GM04503 (cell line): ENCODE measurements at regions not wholly inside any gene's neighbourhood (a gene's known extent, or its start where the extent isn't known, plus 50 kb on each side); places are given as distances from the start of the nearest gene placed in this dataset.

Experiments used
- DNase-seq: peaks from one replicate; pipeline ENCODE4 v3.0.0-alpha.2; 2012; ENCODE audit warnings: low read depth

- DNase-seq = no peak
Observed at GRCh38 chr4:126843492-126844067, 789.2 kb upstream of the INTU start.

GRCh38 chr4:126850286-126850685 is 782.5 kb upstream of the INTU start:
- peak; percentile 90 for DNase-seq

DNA sequence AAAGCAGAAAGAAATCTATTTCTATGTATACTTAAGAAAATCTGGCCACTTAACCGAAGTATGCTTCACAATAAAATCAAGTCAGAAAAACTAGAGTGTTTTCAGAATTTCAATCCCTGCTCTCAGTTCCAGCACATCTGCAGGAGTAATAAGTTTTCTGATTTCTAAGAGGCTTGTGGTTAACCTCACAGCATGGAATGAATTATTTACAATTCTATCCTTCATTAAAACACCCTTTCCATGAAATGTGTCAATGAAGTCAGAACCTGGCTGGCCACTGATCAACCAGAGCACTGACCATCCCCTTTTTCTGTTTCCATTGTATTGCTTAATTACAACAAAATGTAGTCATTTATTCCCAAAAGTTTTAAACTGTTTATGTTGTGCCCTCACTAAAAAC is 781.4 kb upstream of the INTU start:
- DNase-seq = peak; percentile 44

GRCh38 chr4:126853715-126854114 is 779.0 kb upstream of the INTU start:
- DNase-seq = no peak

- no peak for DNase-seq
Observed at GRCh38 chr4:126856906-126857305, 775.9 kb upstream of the INTU start.

DNA sequence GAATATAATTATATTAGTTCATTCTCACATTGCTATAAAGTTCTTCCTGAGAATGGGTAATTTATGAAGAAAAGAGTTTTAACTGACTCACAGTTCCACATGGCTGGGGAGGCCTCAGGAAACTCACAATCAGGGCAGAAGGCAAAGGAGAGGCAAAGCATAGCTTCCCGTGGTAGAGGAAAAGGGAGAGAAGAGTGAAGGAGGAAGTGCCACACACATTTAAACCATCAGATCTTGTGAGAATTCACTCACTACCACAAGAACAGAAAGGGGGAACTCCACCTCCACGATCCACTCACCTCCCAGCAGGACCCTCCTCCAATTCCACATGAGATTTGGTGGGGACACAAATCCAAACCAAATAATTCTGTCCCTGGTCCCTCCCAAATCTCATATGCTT is 773.4 kb upstream of the INTU start:
- DNase-seq = no peak

- DNase-seq = no peak
Observed at GRCh38 chr4:126859872-126860271, 772.9 kb upstream of the INTU start.

DNA sequence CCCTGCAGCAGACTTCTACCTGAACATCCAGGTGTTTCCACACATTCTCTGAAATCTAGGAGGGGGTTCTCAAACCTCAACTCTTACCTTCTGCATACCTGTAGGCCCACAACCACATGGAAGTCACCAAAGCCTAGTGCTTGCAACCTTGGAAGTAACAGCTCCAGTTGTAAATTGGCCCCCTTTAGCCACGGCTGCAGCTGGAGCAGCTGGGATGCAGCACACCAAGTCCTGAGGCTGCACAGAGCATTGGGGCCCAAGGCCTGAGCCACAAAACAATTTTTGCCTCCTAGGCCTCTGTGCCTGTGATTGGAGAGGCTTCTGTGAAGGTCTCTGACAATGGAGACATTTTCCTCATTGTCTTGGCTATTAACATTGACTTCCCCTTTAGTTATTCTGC is 772.4 kb upstream of the INTU start:
- DNase-seq = no peak

DNA sequence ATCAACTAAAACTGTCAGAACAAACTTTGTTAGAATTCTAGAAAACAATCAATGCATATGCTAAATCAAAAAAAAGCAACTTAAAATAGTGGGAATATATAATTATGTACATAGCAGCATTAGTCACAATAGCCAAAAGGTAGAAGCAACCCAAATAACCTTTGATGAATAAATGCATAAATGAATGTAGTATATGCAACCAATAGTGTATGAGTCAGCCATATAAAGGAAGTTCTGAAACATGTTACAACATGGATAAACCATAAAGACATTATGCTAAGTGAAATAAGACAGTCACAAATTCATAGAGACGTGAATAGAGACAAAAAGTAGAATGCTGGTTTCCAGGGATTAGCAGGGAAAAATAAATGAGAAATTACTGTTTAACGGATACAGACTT is 762.8 kb upstream of the INTU start:
- no peak for DNase-seq

- DNase-seq = no peak
Observed at GRCh38 chr4:126871810-126872209, 760.9 kb upstream of the INTU start.

DNA sequence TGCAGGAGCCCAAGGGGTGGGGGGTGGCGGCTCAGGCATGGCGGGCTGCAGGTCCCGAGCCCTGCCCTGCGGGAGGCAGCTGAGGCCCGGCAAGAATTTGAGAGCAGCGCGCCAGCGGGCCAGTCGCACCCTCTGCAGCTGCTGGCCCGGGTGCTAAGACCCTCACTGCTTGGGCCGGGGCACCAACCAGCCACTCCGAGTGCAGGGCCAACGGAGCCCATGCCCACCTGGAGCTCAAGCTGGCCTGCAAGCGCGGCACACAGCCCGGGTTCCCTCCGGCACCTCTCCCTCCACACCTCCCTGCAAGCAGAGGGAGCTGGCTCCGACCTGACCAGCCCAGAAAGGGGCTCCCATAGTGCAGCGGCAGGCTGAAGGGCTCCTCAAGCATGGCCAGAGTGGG is 758.2 kb upstream of the INTU start:
- no peak for DNase-seq

DNA sequence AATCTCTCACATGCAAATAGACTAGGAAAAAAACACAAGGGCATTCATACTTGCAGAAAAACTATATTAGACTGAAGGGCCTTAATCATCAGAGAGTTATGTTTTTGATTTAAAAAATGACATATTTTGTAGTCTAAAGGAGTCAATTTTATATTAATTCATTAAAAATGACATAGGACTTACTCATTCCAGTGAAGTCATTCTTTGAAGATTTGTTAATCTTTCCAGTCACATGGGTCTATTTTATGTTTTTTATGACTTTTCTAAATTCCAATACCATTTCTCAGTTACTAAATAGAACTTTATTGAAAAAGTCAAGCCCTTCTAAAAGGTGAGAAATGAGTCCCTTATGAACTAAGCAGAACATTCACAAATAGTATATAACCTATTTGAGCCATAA is 743.8 kb upstream of the INTU start:
- DNase-seq = peak; percentile 36

- no peak for DNase-seq
Observed at GRCh38 chr4:126890383-126890782, 742.4 kb upstream of the INTU start.

- no peak for DNase-seq
Observed at GRCh38 chr4:126890994-126891393, 741.8 kb upstream of the INTU start.

- no peak for DNase-seq
Observed at GRCh38 chr4:126894963-126895362, 737.8 kb upstream of the INTU start.

- DNase-seq = no peak
Observed at GRCh38 chr4:126895988-126896570, 736.7 kb upstream of the INTU start.

DNA sequence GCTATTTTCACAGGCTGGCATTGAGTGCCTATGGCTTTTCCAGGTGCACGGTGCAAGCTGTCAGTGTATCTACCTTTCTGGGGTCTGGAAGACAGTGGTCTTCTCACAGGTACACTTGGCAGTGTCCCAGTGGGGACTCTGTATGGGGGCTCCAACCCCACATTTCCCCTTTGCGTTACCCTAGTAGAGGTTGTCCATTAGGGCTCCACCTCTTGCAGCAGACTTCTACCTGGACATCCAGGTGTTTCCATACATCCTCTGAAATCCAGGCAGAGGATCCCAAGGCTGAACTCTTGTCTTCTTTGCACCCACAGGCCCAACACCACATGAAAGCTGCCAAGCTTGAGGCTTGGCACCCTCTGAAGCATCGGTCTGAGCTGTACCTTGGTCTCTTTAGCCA is 735.7 kb upstream of the INTU start:
- DNase-seq = no peak

DNA sequence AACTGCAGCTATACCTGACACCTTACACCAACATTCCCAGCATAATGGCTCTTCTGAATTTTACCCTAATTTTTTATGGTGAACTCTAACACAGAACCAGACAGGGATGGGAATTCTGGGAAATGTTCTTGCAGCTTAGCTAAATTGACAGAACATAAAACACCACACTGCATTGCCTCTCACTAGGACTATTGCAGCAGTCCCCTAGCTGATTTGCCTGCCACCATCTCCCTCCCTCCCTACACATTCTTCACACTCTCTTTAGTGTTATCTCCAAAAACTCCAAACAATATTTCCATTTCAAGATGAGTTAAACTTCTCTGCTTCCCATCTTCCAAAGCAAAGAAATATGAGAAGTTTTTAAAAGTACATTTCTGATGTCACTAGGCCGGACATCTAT is 733.9 kb upstream of the INTU start:
- no peak for DNase-seq

DNA sequence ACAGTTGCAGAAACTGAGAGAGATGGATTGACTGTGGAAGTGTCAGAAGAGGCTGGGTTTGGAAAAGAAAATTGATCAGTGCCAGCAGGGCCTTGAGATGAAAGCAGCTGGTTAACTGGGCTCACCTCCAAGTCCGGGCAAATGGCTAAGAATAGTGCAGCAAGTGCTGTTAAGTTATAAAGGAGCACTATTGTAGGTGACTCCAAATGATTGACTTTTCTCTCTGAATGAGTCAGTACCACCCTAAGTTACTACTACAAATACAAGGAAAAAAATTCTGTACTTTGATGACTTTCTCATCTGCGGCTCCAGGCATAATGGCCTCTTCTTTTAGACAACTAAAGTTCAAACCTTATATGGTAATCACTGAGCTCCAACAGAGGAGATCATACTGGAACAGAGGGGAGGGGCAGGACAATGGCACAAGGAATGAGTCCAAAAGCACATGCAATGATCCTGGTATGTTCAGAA is 733.4 kb upstream of the INTU start:
- peak; percentile 89 for DNase-seq

DNA sequence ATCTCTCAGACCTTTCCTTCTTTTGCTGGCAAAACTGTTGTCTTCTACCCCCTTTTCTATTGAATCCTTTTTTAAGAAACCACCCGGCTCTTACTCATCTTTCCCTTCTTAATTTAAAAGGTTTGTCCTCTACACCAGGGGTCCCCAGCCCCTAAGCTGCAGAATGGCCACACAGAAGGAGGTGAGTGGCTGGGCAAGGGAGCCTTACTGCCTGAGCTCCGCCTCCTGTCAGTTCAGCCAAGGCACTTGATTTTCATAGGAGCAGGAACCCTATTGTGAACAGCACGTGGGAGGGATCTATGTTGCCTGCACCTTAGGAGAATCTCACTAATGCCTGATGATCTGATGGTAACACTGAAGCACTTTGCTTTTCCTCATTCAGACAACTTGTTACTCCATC is 726.3 kb upstream of the INTU start:
- DNase-seq = no peak

DNA sequence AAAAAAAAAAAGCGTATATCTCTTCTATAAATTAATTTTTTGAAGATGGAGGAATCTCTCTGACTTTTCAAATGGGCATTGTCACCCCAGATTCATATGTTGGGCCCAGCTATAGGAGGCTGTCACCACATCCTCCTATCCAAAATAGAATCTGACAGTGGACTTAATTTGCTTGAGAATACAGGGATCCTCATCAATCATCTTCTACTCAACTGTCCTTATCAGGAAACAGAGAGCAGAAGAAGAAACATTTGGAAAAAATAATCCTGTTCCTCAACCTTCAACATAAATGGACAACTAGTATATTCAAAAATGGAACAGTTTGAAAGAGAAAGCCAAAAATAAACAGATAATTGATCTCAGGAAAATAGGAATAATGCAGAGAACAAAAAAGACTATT is 725.4 kb upstream of the INTU start:
- DNase-seq = no peak

GRCh38 chr4:126916049-126916625 is 716.6 kb upstream of the INTU start:
- DNase-seq = no peak

GRCh38 chr4:126916626-126917140 is 716.1 kb upstream of the INTU start:
- DNase-seq = peak; percentile 67
